Common myeloid progenitor, CD34-positive (primary cell): ENCODE measurements at regions not wholly inside any gene's neighbourhood (a gene's known extent, or its start where the extent isn't known, plus 50 kb on each side); places are given as distances from the start of the nearest gene placed in this dataset.
"Not testable (repeated sequence)": the region's sequence is repeated elsewhere in the genome, so short reads cannot be mapped to it uniquely, and the experiment has no call there.

Experiments used
- CTCF ChIA-PET: fragments of 350-600 bp; sonication (Branson Sonifier 250); formaldehyde crosslinking; loops from one replicate; lab custom pipeline; 2021; ENCODE audit warnings: antibody characterized with exemption; lab: Charles Lee
- POLR2A ChIA-PET: fragments of 350-600 bp; sonication (Branson Sonifier 250); formaldehyde crosslinking; loops from one replicate; lab custom pipeline; 2021; ENCODE audit warnings: antibody characterized with exemption; lab: Charles Lee
- DNase-seq, 3 donors: peaks; one replicate each; pipeline versions ENCODE4 v3.0.0 to v3.0.0-alpha.2; 2013
- H3K27ac ChIP-seq, 2 experiments: 1 replicate in 1 of 2; 2 replicates in 1 of 2; pipeline ENCODE4 v1.7.0; 2013; ENCODE audit warnings: inconsistent platforms in 2 of 2, low read length in 2 of 2, mild to moderate bottlenecking in 2 of 2, low read depth in 1 of 2, moderate library complexity in 1 of 2; ENCODE audit not compliant: severe bottlenecking in 2 of 2, insufficient read depth in 1 of 2, poor library complexity in 1 of 2
- H3K27me3 ChIP-seq, 5 experiments: replicated peaks in 2 of 5; 1 replicate in 3 of 5; 2 replicates in 2 of 5; pipeline versions ENCODE4 v1.6.1 to v1.7.0; 2013; ENCODE audit warnings: low read length in 4 of 5, mild to moderate bottlenecking in 2 of 5, moderate library complexity in 2 of 5, inconsistent platforms in 1 of 5; ENCODE audit not compliant: insufficient read depth in 5 of 5, control insufficient read depth in 4 of 5
- H3K36me3 ChIP-seq, 4 experiments: 1 replicate in 2 of 4; 2 replicates in 2 of 4; pipeline versions ENCODE4 v1.6.1 to v1.7.0; 2013; ENCODE audit warnings: low read length in 3 of 4, control low read depth in 1 of 4, mild to moderate bottlenecking in 1 of 4; ENCODE audit not compliant: control insufficient read depth in 4 of 4, insufficient read depth in 4 of 4
- H3K4me1 ChIP-seq, 4 experiments: 1 replicate in 3 of 4; 2 replicates in 1 of 4; pipeline versions ENCODE4 v1.6.1 to v1.7.1; 2013; ENCODE audit warnings: low read length in 3 of 4, mild to moderate bottlenecking in 3 of 4, control low read depth in 1 of 4, inconsistent platforms in 1 of 4, moderate library complexity in 1 of 4; ENCODE audit not compliant: control insufficient read depth in 4 of 4, insufficient read depth in 4 of 4; ENCODE audit errors: control extremely low read depth in 1 of 4
- H3K4me3 ChIP-seq, 7 experiments: 1 replicate in 4 of 7; 2 replicates in 3 of 7; pipeline versions ENCODE4 v1.5.1 to v1.7.0; 2013; ENCODE audit warnings: mild to moderate bottlenecking in 7 of 7, low read length in 6 of 7, moderate library complexity in 6 of 7, inconsistent platforms in 2 of 7, low read depth in 2 of 7, control low read depth in 1 of 7; ENCODE audit not compliant: insufficient read depth in 4 of 7, control insufficient read depth in 1 of 7; ENCODE audit errors: extremely low read depth in 1 of 7
- H3K9me3 ChIP-seq, 5 experiments: 1 replicate in 4 of 5; 2 replicates in 1 of 5; pipeline versions ENCODE4 v1.6.1 to v1.7.1; 2013; ENCODE audit warnings: low read length in 4 of 5, mild to moderate bottlenecking in 2 of 5, inconsistent platforms in 1 of 5, low read depth in 1 of 5, moderate library complexity in 1 of 5; ENCODE audit not compliant: control insufficient read depth in 4 of 5, insufficient read depth in 2 of 5; ENCODE audit errors: control extremely low read depth in 1 of 5
- WGBS: methylation state at CpG from one replicate; pipeline ENCODE4 v1.1.5; 2013; ENCODE audit not compliant: insufficient coverage; 5-methylcytosine and 5-hydroxymethylcytosine counted together

DNA sequence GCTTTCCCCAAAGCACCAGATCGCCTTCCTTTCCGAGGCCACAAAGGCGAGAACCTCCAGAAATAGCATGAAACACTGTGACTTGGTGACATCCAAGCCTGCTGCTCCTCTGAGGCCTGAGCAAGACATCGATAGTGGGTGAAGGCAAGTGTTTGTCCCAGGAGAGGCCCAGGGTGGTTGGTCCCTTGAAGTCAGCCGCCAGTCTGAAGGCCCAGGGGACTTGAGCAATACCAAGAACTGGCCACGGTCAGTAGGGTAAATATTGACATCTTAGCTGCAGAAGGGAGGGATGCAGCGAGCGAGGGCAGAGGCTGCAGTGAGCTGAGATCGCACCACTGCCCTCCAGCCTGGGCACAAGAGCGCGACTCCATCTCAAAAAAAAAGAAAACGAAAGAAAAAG, 1533.5 kb downstream of the REEP3 start:
- H3K4me1 ChIP-seq, H3K36me3 ChIP-seq, H3K27ac ChIP-seq, H3K9me3 ChIP-seq, DNase-seq, H3K27me3 ChIP-seq, CTCF ChIA-PET, H3K4me3 ChIP-seq: not testable (repeated sequence)
- POLR2A ChIA-PET = interaction anchor here (0.7 kb wide), 1 partner anchor 820 kb away, joined by 3 read pairs; no protein-coding TSS in a partner anchor
- 94% methylated on average over 9 of the region's 12 CpGs for WGBS

DNA sequence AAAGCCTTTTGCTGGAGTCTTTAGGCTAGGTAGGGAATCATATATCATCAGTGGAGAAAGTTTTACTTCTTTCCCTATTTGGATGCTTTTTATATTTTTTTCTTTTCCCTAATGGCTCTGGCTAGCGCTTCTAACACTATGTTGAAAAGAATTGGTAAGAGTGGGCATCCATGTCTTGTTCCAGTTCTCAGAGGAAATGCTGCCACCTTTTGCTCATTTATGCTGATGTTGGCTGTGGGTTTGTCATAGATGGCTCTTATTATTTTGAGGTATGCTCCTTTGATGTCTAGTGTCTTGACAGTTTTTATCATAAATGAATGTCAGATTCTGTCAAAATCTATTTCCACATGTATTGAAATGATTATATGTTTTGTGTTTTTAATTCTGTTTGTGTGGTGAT, 1544.1 kb downstream of the REEP3 start:
- Histone ChIP-seq H3K36me3 (no peaks in the 10 kb centered on the region), H3K4me3 (no peak overlapping the region), H3K9me3 (no peaks in the 10 kb centered on the region), H3K4me1 (no peaks in the 10 kb centered on the region), H3K27me3 (no peaks in the 10 kb centered on the region), H3K27ac (no peak overlapping the region)
- POLR2A ChIA-PET = no interaction called here
- no peak for DNase-seq
- CTCF ChIA-PET = no interaction called here
- no CpG with 5 or more reads among the region's 1 CpG for WGBS

DNA sequence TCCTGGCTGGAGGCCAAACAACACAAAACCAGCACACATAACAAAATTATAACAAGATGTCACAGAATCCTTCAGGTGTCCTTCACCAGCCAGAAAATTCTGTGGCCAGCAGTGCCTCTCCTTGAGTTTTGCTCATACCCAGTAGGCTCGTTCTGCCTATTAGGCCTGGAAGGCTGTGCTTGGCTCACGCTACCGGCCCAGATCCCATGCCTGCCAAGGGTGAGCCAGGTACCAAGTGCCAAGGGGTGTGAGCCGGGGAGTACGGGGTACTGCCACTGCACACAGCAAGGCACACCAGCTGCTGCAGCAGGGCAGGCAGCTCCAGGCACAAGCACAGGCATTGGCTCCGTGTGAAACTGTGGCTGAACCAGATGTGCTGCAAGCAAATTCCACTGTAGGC, 1562.0 kb downstream of the REEP3 start:
- no peaks in the 10 kb centered on the region for H3K27me3 ChIP-seq
- no peak overlapping the region for H3K27ac ChIP-seq
- no peaks in the 10 kb centered on the region for H3K36me3 ChIP-seq
- H3K4me3 ChIP-seq = no peak overlapping the region
- DNase-seq = no peak
- POLR2A ChIA-PET = no interaction called here
- no peaks in the 10 kb centered on the region for H3K4me1 ChIP-seq
- CTCF ChIA-PET = no interaction called here
- H3K9me3 ChIP-seq = peaks cover 0 to 11% (median 5%) of the 10 kb centered on the region in 5 experiments
- WGBS = 89% methylated on average over 6 of the region's 6 CpGs

DNA sequence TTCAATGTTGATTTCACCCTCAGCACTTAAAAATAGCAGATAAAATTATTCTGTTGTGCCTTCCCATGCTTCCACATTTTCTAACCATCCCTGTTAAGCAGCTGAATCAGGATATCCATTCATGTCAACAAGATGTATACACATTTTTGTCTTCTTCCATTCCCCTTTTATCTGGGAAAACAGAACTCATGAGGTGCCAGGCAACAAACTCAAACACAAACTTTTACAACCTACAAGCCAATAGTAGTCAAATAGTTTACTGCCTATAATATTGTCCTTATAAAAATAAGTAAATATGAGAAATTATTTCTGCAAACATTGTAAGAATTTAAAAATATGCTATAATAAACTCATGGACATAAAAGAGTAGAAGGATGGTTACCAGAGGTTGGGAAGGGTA, 1569.8 kb downstream of the REEP3 start:
- ChIA-PET POLR2A (no interaction called here), CTCF (no interaction called here)
- Histone ChIP-seq H3K4me1 (no peaks in the 10 kb centered on the region), H3K9me3 (peaks cover 0 to 1% (median 0%) of the 10 kb centered on the region in 5 experiments), H3K27me3 (no peaks in the 10 kb centered on the region), H3K36me3 (no peaks in the 10 kb centered on the region), H3K4me3 (no peak overlapping the region), H3K27ac (no peak overlapping the region)
- no peak for DNase-seq

DNA sequence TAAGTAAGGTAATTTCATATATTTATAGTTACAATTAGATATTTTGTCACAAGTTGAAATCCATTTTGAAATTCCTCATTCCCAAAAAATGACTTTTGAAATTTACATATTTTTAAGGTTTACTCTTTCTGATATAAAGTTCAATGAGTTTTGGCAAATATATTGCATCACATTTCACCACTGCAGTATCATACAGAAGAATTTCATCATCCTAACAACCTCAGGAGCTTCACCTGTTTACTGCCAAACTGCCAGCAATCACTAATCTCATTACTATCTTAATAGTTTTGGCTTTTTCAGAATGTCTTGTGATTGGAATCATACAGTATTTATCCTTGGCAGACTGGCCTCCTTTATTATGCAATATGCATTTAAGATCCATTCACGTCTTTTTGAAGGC, 1578.9 kb downstream of the REEP3 start:
- no peak for DNase-seq
- Histone ChIP-seq H3K27ac (no peak overlapping the region), H3K9me3 (no peaks in the 10 kb centered on the region), H3K4me1 (no peaks in the 10 kb centered on the region), H3K4me3 (no peak overlapping the region), H3K27me3 (no peaks in the 10 kb centered on the region), H3K36me3 (no peaks in the 10 kb centered on the region)
- ChIA-PET CTCF (no interaction called here), POLR2A (no interaction called here)
- no CpG with 5 or more reads among the region's 1 CpG for WGBS

DNA sequence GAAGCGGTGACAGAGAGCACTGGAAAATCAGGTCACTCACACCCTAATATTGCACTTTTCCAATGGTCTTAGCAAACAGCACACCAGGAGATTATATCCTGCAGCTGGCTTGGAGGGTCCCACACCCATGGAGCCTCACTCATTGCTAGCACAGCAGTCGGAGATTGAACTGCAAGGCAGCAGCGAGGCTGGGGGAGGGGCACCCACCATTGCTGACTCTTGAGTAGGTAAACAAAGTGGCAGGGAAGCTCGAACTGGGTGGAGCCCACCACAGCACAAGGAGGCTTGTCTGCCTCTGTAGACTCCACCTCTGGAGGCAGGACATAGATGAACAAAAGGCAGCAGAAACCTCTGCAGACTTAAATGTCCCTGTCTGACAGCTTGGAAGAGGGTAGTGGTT, 1579.7 kb downstream of the REEP3 start:
- H3K27me3 ChIP-seq, H3K36me3 ChIP-seq, H3K4me3 ChIP-seq, H3K27ac ChIP-seq, POLR2A ChIA-PET, H3K4me1 ChIP-seq, H3K9me3 ChIP-seq, DNase-seq: not testable (repeated sequence)
- CTCF ChIA-PET = interaction anchor here (0.6 kb wide), 1 partner anchor 90 kb away, joined by 3 read pairs; no protein-coding TSS in a partner anchor
- 93% methylated on average over 4 of the region's 4 CpGs for WGBS

DNA sequence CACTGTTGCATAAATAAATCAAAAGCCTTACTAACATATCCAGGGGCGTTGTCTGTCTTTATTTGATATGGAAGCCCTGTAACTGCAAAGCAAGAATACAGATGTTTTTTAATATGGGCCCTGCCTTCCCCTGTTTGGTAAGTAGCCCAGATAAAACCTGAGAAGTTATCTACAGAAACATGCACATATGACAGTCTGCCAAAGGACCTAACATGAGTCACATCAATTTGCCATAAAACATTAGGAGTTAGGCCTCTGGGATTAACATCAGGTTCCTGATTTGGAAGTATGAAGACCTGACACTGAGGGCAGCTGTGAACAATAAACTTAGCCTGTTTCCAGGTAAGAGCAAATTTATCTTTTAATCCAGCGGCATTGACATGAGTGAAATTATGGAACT, 1588.8 kb downstream of the REEP3 start:
- POLR2A ChIA-PET = no interaction called here

More for the DNA sequence above, 1588.8 kb downstream of the REEP3 start:
- no peaks in the 10 kb centered on the region for H3K36me3 ChIP-seq
- no peak overlapping the region for H3K27ac ChIP-seq
- WGBS = 80% methylated on average over 2 of the region's 2 CpGs
- DNase-seq = no peak
- H3K9me3 ChIP-seq = no peaks in the 10 kb centered on the region
- H3K4me3 ChIP-seq = no peak overlapping the region
- H3K4me1 ChIP-seq = no peaks in the 10 kb centered on the region
- no peaks in the 10 kb centered on the region for H3K27me3 ChIP-seq
- CTCF ChIA-PET = no interaction called here
